Vagina (tissue), 2 donors: ENCODE measurements at regions not wholly inside any gene's neighbourhood (a gene's known extent, or its start where the extent isn't known, plus 50 kb on each side); places are given as distances from the start of the nearest gene placed in this dataset.

Source experiments
- CTCF ChIP-seq, 3 experiments: fragments of 450-650 bp in 2 of 3; fragments of 200-600 bp in 1 of 3; sonication (generic) in 1 of 3; IDR thresholded peaks; one replicate each; pipeline ENCODE4 v1.5.1; 2017 to 2019; ENCODE audit warnings: antibody characterized with exemption in 3 of 3, mild to moderate bottlenecking in 2 of 3, moderate library complexity in 2 of 3
- POLR2A ChIP-seq, 2 donors: fragments of 450-650 bp; IDR thresholded peaks; one replicate each; pipeline ENCODE4 v1.6.1; 2017; ENCODE audit warnings: antibody characterized with exemption in 2 of 2, mild to moderate bottlenecking in 2 of 2, moderate library complexity in 2 of 2
- POLR2AphosphoS5 ChIP-seq, 2 donors: sonication (generic); formaldehyde crosslinking; IDR thresholded peaks; one replicate each; pipeline ENCODE4 v1.9.0; 2017; ENCODE audit warnings: antibody characterized with exemption in 2 of 2, mild to moderate bottlenecking in 2 of 2, low read depth in 1 of 2; ENCODE audit not compliant: insufficient read depth in 1 of 2

DNA sequence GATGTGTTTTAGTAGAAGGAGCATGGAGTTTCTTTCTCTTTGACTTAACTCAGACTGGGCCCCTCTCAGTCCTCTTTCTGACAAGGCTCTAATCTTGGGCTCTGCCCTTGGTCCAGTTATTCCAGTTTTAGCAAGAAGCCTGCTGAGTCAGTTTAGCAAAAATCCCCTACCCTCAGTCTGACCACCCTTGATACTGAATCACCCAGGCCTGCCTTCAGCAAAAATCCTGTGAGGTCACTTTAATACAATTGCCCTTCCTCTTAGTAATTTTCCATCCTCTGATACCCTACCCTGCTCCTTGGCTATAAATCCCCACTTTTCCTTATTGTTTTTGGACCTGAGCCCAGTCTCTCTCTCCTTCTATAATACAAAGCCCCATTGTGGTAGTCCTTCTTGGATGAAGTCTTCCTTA is 326.7 kb upstream of the NOX3 start:
- TF ChIP-seq POLR2A (IDR thresholded peaks at IDR 0.05) (no peak), CTCF (IDR thresholded peaks at IDR 0.05) (no peak), POLR2AphosphoS5 (IDR thresholded peaks at IDR 0.05; ENCODE audit: insufficient read depth in 1 of 2, low read depth in 1 of 2) (no peak)
